ENCODE measurements at regions not wholly inside any gene's neighbourhood (a gene's known extent, or its start where the extent isn't known, plus 50 kb on each side); places are given as distances from the start of the nearest gene placed in this dataset.

DNA sequence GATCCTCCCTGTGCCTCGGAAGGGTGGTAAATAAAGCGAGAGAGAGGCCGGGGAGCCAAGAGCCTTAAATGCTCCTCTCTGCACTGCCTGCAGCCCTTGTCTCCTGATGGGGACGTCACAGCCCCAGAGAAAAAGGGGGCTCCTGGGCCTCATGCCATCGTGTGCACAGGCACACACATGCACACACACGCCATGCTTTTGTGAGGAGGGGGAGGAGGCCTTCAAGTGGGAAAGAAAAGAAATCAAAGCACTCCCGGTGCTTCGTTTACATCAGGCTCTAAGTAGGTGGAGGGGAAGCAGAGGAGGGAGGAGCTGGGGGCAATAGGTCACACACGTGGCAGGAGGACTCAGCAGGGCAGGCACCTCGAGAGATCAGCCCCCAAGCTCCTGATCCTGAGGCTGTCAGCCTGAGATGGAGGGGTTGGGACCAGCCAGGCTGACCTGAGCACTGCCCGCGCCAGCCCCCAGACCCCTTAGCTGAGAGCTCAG, 68.2 kb upstream of the NECTIN1 start (continued):
- TF ChIP-seq RAD51 (IDR thresholded peaks at IDR 0.05; ENCODE audit: borderline replicate concordance, low read depth), result no peak

- Histone ChIP-seq H3K79me2 (ENCODE audit: control insufficient read depth, insufficient read depth, low read length) (no peaks in the 10 kb centered on the region), H3K9me1 (ENCODE audit: control insufficient read depth, insufficient read depth, low read length) (no peaks in the 10 kb centered on the region), H3K27me3 (ENCODE audit: control insufficient read depth in 2 of 2, insufficient read depth in 2 of 2, low read length in 2 of 2) (peaks cover 4 to 59% of the 10 kb centered on the region in 2 experiments; a peak in 3 of 5 replicates), H3K4me1 (replicated peaks in 1 of 2; ENCODE audit: control insufficient read depth in 2 of 2, insufficient read depth in 2 of 2, low read length in 2 of 2) (peaks cover 0 to 2% of the 10 kb centered on the region in 2 experiments; a peak in 1 of 5 replicates), H3K4me2 (ENCODE audit: insufficient read depth, low read length) (no peak overlapping the region), H4K20me1 (replicated peaks; ENCODE audit: control insufficient read depth, insufficient read depth, low read length) (peaks cover 9% of the 10 kb centered on the region; the same call in 1 of the 2 replicates), H2AFZ (ENCODE audit: low read depth, low read length) (no peak overlapping the region), H3K9ac (ENCODE audit: insufficient read depth in 1 of 2, low read depth in 2 of 2, low read length in 2 of 2) (no peak overlapping the region), H3K27ac (ENCODE audit: extremely low read depth, low read depth, low read length) (no peak overlapping the region), H3K9me3 (replicated peaks; ENCODE audit: control insufficient read depth, insufficient read depth, low read depth, low read length) (no peaks in the 10 kb centered on the region), H3K36me3 (ENCODE audit: control insufficient read depth, insufficient read depth, low read length) (no peaks in the 10 kb centered on the region), H3K4me3 (no peak overlapping the region)
- in situ Hi-C loops (cut with MboI) (no loop called here), intact Hi-C loops (cut with micrococcal nuclease) (no loop called here)
- CTCF ChIA-PET (ENCODE audit: low intra/inter-chr PET ratio), result no interaction called here
- POLR2A ChIA-PET, result no interaction called here
- no TSS peak for BruUV-seq (replicated peaks)
- no peak for ATAC-seq
- TF ChIP-seq ZNF77 (CRISPR knock-in tag; IDR thresholded peaks at IDR 0.05) (no peak), CHD2 (IDR thresholded peaks at IDR 0.05; ENCODE audit: low read depth, low read length) (no peak)
- no peak for FAIRE-seq
- 3% methylated on average over 7 of the region's 8 CpGs for WGBS (ENCODE audit: insufficient coverage, low coverage, missing lambda C conversion rate)
- no peak for DNase-seq (ENCODE audit: extremely low read depth in 1 of 4, low spot score in 3 of 4)
Observed at GRCh38 chr11:119796363-119797060, 67.5 kb upstream of the NECTIN1 start.

GRCh38 chr11:119795690-119796089, 66.7 kb upstream of the NECTIN1 start:
- H3K79me2 ChIP-seq (ENCODE audit: control insufficient read depth, insufficient read depth, low read length), result no peaks in the 10 kb centered on the region
- ChIA-PET CTCF (ENCODE audit: low intra/inter-chr PET ratio) (no interaction called here), POLR2A (interaction anchor here (1.1 kb wide), 1 partner anchor 12 kb away, joined by 4 read pairs; no protein-coding TSS in a partner anchor)
- H4K20me1 ChIP-seq (replicated peaks; ENCODE audit: control insufficient read depth, insufficient read depth, low read length), result peaks cover 9% of the 10 kb centered on the region; the same call in 1 of the 2 replicates
- H3K27ac ChIP-seq (ENCODE audit: extremely low read depth, low read depth, low read length), result no peak overlapping the region
- H3K4me3 ChIP-seq, result no peak overlapping the region
- H3K9me1 ChIP-seq (ENCODE audit: control insufficient read depth, insufficient read depth, low read length), result no peaks in the 10 kb centered on the region
- no peaks in the 10 kb centered on the region for H3K36me3 ChIP-seq (ENCODE audit: control insufficient read depth, insufficient read depth, low read length)
- no peak overlapping the region for H3K4me2 ChIP-seq (ENCODE audit: insufficient read depth, low read length)
- H3K9me3 ChIP-seq (replicated peaks; ENCODE audit: control insufficient read depth, insufficient read depth, low read depth, low read length), result no peaks in the 10 kb centered on the region
- ATAC-seq (no peak), FAIRE-seq (no peak), DNase-seq (ENCODE audit: extremely low read depth in 1 of 4, low spot score in 3 of 4) (no peak)
- peaks cover 4 to 62% of the 10 kb centered on the region in 2 experiments; a peak in 3 of 5 replicates for H3K27me3 ChIP-seq (ENCODE audit: control insufficient read depth in 2 of 2, insufficient read depth in 2 of 2, low read length in 2 of 2)
- no TSS peak for BruUV-seq (replicated peaks)
- in situ Hi-C loops (cut with MboI), result no loop called here
- peaks cover 0 to 2% of the 10 kb centered on the region in 2 experiments; a peak in 1 of 5 replicates for H3K4me1 ChIP-seq (replicated peaks in 1 of 2; ENCODE audit: control insufficient read depth in 2 of 2, insufficient read depth in 2 of 2, low read length in 2 of 2)
- intact Hi-C loops (cut with micrococcal nuclease), result no loop called here
- 0% methylated on average over 4 of the region's 5 CpGs for WGBS (ENCODE audit: insufficient coverage, low coverage, missing lambda C conversion rate)
- TF ChIP-seq WHSC1 (IDR thresholded peaks at IDR 0.05; ENCODE audit: low read length) (no peak), NR0B1 (IDR thresholded peaks at IDR 0.05; ENCODE audit: partially characterized antibody) (no peak), ETV6 (IDR thresholded peaks at IDR 0.05; ENCODE audit: borderline replicate concordance in 1 of 2, low read depth in 2 of 2, low read length in 1 of 2) (no peak), ETV6 (CRISPR knock-in tag; IDR thresholded peaks at IDR 0.05; ENCODE audit: borderline replicate concordance) (no peak)
- H3K9ac ChIP-seq (ENCODE audit: insufficient read depth in 1 of 2, low read depth in 2 of 2, low read length in 2 of 2), result no peak overlapping the region
- H2AFZ ChIP-seq (ENCODE audit: low read depth, low read length), result no peak overlapping the region

Measured in K562 (cell line).